ENCODE measurements at regions not wholly inside any gene's neighbourhood (a gene's known extent, or its start where the extent isn't known, plus 50 kb on each side); places are given as distances from the start of the nearest gene placed in this dataset.

- Histone ChIP-seq H3K27ac (no peak overlapping the region), H3K9me3 (no peaks in the 10 kb centered on the region), H3K4me1 (ENCODE audit: control insufficient read depth in 1 of 2, low read depth in 2 of 2) (peaks cover 0 to 21% of the 10 kb centered on the region in 2 donors), H3K27me3 (replicated peaks; ENCODE audit: insufficient read depth) (no peaks in the 10 kb centered on the region), H3K36me3 (no peaks in the 10 kb centered on the region), H3K4me3 (no peak overlapping the region)
- no peak for TF ChIP-seq CTCF (IDR thresholded peaks at IDR 0.05)
- no peak for ATAC-seq (ENCODE audit: insufficient number of reproducible peaks, low FRiP score, low read depth)
- no peak for DNase-seq (ENCODE audit: low spot score)
Measured at GRCh38 chr3:30195352-30195751, 411.0 kb upstream of the TGFBR2 start.

- Histone ChIP-seq H3K36me3 (no peaks in the 10 kb centered on the region), H3K4me1 (ENCODE audit: control insufficient read depth in 1 of 2, low read depth in 2 of 2) (peaks cover 0 to 25% of the 10 kb centered on the region in 2 donors), H3K27ac (no peak overlapping the region), H3K9me3 (no peaks in the 10 kb centered on the region), H3K27me3 (replicated peaks; ENCODE audit: insufficient read depth) (no peaks in the 10 kb centered on the region), H3K4me3 (no peak overlapping the region)
- ATAC-seq (ENCODE audit: insufficient number of reproducible peaks, low FRiP score, low read depth) (no peak), DNase-seq (ENCODE audit: low spot score) (no peak)
- no peak for TF ChIP-seq CTCF (IDR thresholded peaks at IDR 0.05)
Measured at GRCh38 chr3:30198162-30198561, 408.2 kb upstream of the TGFBR2 start.

- Histone ChIP-seq H3K9me3 (no peaks in the 10 kb centered on the region), H3K27ac (no peak overlapping the region), H3K4me3 (no peak overlapping the region), H3K4me1 (ENCODE audit: control insufficient read depth in 1 of 2, low read depth in 2 of 2) (peaks cover 0 to 25% of the 10 kb centered on the region in 2 donors), H3K27me3 (replicated peaks; ENCODE audit: insufficient read depth) (no peaks in the 10 kb centered on the region), H3K36me3 (no peaks in the 10 kb centered on the region)
- peak; percentile 82 for TF ChIP-seq CTCF (IDR thresholded peaks at IDR 0.05)
- ATAC-seq (ENCODE audit: insufficient number of reproducible peaks, low FRiP score, low read depth) (no peak), DNase-seq (ENCODE audit: low spot score) (no peak)
Measured at GRCh38 chr3:30199096-30199759, 407.2 kb upstream of the TGFBR2 start.

- H3K36me3 ChIP-seq, result no peaks in the 10 kb centered on the region
- no peaks in the 10 kb centered on the region for H3K9me3 ChIP-seq
- H3K4me3 ChIP-seq, result no peak overlapping the region
- no peaks in the 10 kb centered on the region for H3K27me3 ChIP-seq (replicated peaks; ENCODE audit: insufficient read depth)
- DNase-seq (ENCODE audit: low spot score), result no peak
- no peak for ATAC-seq (ENCODE audit: insufficient number of reproducible peaks, low FRiP score, low read depth)
- H3K4me1 ChIP-seq (ENCODE audit: control insufficient read depth in 1 of 2, low read depth in 2 of 2), result peaks cover 0 to 25% of the 10 kb centered on the region in 2 donors
- H3K27ac ChIP-seq, result no peak overlapping the region
- TF ChIP-seq CTCF (IDR thresholded peaks at IDR 0.05), result no peak
Measured at GRCh38 chr3:30199855-30200254, 406.5 kb upstream of the TGFBR2 start.

- TF ChIP-seq CTCF (IDR thresholded peaks at IDR 0.05), result no peak
- Histone ChIP-seq H3K27me3 (replicated peaks; ENCODE audit: insufficient read depth) (no peaks in the 10 kb centered on the region), H3K27ac (no peak overlapping the region), H3K36me3 (no peaks in the 10 kb centered on the region), H3K9me3 (no peaks in the 10 kb centered on the region), H3K4me3 (no peak overlapping the region), H3K4me1 (ENCODE audit: control insufficient read depth in 1 of 2, low read depth in 2 of 2) (peaks cover 0 to 25% of the 10 kb centered on the region in 2 donors)
- DNase-seq (ENCODE audit: low spot score) (no peak), ATAC-seq (ENCODE audit: insufficient number of reproducible peaks, low FRiP score, low read depth) (no peak)
Measured at GRCh38 chr3:30201715-30202114, 404.7 kb upstream of the TGFBR2 start.

Data from thoracic aorta (tissue), 2 donors.